T-helper 1 cell (primary cell): ENCODE measurements at regions not wholly inside any gene's neighbourhood (a gene's known extent, or its start where the extent isn't known, plus 50 kb on each side); places are given as distances from the start of the nearest gene placed in this dataset.

Experiments used
- DNase-seq, 5 donors: peaks; one replicate each; pipeline ENCODE4 v3.0.0-alpha.2; 2012 to 2020

GRCh38 chr12:98355933-98356332, 159.5 kb upstream of the TMPO start:
- no peak for DNase-seq

DNA sequence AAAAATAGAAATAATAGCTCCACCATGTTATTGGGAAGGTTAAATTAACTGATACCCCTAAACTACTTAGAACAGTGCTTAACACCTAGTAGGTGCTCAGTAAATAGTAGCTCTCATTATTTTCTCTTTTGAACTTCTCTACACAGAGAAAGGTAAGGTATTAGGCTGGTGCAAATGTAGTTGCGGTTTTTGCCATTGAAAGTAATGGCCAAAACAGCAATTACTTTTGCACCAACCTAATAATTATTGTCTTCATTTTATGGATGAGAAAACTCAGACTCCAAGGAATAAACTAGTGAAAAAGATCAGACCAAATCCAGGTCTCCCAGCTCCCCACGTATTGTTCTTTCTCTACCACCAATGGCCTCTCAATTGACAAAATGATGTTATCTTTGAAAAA, 157.2 kb upstream of the TMPO start:
- DNase-seq = no peak

- DNase-seq = no peak
These were observed 155.5 kb upstream of the TMPO start for GRCh38 chr12:98359856-98360255.

DNA sequence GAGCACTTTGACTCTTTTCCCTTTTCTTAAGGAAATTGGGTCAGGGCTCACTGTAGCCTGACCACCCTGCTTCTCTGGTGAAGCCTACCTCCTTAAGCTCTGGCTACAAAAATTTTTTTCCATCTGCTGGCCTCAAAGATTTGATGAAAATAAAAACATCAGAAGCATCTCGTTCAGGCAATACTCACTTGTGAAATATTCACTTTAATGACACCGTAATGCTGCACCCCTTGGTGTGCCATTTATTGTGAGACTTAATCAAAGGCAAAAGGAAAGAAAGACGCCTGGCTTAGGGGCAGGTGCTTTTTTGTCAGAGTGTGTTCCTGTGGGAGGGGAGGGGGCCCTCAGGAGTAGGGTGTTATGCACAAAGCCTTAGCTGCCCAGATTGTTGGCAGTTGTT, 155.0 kb upstream of the TMPO start:
- no peak for DNase-seq

GRCh38 chr12:98369581-98369980, 145.8 kb upstream of the TMPO start:
- no peak for DNase-seq

DNA sequence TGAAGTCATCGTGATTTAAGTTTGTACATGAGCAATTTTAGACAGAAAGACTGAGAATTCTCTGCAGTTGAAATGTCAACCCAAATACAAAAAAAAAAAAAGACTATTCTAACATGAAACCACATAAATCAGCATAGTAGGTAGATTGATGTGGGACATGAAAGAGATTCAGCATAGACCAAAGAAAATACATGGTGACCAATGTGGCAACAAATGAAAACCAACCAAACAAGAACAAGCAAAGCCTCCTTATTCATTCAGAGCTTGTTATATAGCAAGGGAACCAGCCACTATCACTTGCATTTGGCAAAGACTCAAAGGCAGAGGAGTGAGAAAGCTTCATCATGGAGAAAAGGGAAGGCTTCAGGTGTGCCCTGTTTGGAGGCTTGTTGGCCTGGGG, 144.4 kb upstream of the TMPO start:
- no peak for DNase-seq

- peak in 1 of 5 donors; percentile 74 for DNase-seq
These were observed 144.0 kb upstream of the TMPO start for GRCh38 chr12:98371419-98371818.

DNA sequence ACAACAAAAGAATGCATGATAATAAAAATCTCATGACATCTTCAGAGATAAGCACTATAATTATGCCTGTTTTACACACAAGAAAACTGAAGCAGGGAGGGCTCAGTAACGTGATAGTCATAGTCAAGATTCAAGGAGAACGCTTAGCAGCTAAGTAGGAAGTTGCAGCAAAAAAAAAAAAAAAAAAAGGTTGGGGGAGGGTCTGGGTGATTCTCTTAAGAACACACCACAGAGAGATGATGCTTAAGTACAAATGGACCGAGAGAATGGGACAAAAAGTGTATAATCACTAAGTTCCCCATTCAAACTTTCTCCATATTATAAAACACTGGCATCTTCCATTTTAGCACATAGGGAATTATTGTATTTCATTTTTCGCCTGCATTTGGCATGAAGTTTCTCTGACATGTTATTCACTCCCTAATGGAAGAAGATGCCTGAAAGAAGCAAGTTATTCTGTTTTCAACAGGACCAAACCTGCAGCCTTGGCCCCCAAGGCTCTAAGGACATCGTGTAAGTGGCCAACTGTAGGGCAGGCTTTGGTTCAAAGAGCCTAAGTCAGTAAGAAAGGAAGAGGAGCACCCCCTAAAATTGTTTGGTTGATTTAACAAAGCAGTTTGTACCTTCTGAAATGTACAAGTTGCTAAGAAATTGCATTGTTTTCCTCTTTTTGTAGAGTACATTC, 142.9 kb upstream of the TMPO start:
- no peak for DNase-seq

DNA sequence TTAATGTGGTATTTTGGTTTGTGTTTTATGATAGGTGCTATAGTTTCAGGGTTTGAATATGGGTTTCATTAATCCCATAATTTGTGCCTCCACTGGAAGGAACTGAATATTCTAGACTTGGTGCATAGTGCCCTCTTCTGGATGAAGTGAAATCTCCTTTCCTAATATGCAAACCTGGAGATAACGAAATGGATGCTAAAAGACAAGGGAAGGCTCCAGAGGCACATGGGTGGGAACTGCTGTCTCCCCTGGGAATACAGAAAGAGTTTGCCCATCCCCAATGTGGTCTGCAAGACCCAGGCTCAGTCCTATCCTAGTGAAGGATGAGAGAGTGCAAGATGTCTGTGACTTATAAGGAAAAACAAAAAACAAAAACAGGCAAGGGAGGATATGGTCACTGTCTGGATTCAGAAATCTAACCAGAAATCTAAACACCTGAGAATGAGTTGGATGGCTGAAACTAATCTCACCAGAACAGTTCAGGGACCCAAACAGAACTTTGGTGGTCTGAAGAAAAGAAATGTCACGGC, 142.3 kb upstream of the TMPO start:
- peak in 1 of 5 donors; percentile 58 for DNase-seq

DNA sequence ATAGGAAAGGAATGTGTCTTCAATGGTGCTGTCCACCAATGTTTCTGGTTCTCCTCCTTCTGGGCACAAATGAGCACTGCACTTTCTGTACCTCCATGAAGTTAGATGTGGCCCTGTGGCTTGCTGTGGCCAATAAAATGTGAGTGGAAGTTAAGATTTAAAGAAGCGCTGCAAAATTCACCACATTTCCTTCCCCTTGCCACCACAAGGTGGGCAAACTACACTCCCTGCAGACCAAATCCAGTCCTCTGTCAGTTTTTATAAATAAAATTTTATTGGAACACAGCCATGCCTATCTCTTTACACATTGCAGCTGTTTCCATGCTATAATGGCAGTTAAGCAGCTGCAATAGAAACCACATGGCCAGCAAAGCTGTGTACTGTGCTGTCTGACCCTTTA, 141.4 kb upstream of the TMPO start:
- no peak for DNase-seq

GRCh38 chr12:98379106-98379505, 136.3 kb upstream of the TMPO start:
- DNase-seq = no peak

- no peak for DNase-seq
These were observed 129.7 kb upstream of the TMPO start for GRCh38 chr12:98385641-98386040.

DNA sequence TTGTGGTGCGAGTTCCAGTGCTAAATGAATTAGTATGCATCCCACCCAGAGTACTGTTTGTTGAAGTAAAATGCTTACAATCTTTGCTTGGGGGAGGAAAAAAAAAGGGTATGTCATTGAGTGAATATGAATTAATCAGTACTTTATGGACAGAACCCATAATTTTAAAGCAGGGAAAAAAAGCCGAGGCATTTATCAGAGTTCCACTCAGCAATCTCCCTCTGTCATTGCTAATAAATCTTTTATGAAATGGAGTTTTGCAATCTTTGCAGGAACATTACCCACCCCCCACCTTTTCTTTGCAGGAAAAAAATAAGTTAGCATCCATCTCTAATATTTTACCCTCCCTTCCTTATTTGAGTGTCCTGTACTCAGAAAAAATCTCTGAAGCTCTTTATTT, 127.9 kb upstream of the TMPO start:
- no peak for DNase-seq

GRCh38 chr12:98388126-98388525, 127.3 kb upstream of the TMPO start:
- no peak for DNase-seq

DNA sequence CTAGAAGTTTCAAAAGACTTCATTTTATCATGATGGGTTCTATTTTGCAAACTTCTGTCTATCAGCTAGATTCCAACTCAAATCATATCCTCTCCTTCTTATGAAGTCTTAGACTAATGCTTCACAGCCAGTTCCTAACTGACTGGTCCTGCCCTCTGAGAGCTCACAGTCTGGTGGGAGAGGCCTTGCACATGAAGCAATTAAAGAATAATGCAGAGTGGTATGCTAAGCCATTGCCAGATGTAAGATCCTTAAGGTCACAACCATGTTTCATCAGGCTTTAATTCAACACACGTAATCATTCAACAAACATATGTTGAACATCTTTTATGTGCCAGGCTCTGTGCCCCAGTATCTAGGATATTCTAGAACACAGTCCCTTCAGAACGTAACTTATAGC, 125.8 kb upstream of the TMPO start:
- DNase-seq = no peak

DNA sequence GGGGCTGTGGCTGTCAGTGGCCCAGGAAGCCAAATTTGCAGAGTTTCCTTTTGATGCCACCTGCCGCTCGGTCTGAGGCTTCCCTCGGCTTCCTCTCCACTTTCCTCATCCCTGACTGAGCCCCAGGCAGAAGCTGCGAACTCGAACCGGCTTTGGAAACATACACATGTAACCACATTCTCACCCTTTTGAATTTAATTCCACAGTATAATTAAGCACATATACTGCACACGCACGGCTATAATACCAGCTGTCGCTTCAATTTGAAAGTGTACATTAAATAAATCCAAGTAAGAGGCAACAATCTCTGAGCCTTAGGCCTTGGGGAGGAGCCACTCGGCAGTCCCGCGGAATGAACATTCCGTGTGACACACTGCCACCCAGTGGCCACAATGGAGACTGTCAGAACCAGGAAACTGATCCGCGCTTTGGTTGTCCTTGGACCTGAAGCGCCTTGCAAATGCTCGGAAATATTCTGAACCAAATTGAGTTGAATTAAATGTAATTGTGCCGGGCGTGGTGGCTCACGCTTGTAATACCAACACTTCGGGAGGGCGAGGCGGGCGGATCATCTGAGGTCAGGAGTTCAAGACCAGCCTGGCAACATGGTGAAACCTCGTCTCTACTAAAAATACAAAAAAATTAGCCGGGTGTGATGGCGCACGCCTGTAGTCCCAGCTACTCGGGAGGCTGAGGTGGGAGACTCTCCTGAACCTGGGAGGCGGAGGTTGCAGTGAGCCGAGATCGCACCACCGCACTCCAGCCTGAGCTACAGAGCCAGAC, 117.9 kb upstream of the TMPO start:
- DNase-seq = peak; percentile 49 to 86 (median 69)

- peak in 3 of 5 donors; percentile 15 to 89 (median 18) for DNase-seq
These were observed 115.9 kb upstream of the TMPO start for GRCh38 chr12:98399532-98399931.

GRCh38 chr12:98401427-98401826, 114.0 kb upstream of the TMPO start:
- no peak for DNase-seq

GRCh38 chr12:98402091-98402490, 113.3 kb upstream of the TMPO start:
- DNase-seq = no peak

- no peak for DNase-seq
These were observed 112.7 kb upstream of the TMPO start for GRCh38 chr12:98402671-98403070.

DNA sequence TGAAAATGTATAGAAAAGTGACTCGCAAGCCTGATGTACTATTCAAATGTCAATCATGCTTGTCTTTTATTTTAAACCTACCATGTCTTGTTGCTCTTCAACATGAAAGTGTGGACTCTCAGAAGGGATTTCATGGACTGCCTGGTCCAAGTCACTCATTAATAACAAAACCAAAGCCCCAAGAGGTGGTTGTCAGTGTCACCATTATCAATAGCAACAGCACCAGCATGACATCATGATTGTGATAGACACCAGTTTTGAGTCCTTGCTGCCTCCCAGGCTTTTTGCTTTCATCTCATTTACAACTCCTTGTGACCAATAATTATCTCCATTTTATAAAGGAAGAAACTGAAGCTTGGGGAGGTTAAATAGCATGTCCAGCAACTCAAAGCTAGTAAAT, 112.0 kb upstream of the TMPO start:
- DNase-seq = no peak

- DNase-seq = no peak
These were observed 111.5 kb upstream of the TMPO start for GRCh38 chr12:98403936-98404335.

GRCh38 chr12:98405805-98406366, 109.5 kb upstream of the TMPO start:
- no peak for DNase-seq

- no peak for DNase-seq
These were observed 109.0 kb upstream of the TMPO start for GRCh38 chr12:98406378-98406777.
